ENCODE measurements at regions not wholly inside any gene's neighbourhood (a gene's known extent, or its start where the extent isn't known, plus 50 kb on each side); places are given as distances from the start of the nearest gene placed in this dataset.

DNA sequence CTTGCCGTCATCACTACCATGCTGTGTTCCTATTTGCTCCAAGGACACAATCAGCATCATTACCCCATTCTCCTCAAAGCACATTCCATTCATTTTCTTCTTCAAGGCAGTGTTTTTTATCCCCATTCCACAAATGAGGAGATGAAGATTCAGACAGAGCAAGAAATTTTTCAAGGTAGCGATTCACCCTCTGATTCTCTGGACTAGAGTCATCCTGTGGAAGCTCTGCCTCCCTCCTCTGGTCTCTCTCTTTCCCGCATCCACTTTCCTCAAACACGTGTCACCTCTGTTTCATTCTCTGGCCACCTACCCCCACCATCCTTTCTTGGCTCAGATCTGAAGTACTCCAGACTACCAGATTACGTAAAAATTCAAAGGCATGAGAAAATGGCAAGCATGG is 297.9 kb downstream of the SOX11 start:
- no peak for DNase-seq (ENCODE audit: low read depth)

DNA sequence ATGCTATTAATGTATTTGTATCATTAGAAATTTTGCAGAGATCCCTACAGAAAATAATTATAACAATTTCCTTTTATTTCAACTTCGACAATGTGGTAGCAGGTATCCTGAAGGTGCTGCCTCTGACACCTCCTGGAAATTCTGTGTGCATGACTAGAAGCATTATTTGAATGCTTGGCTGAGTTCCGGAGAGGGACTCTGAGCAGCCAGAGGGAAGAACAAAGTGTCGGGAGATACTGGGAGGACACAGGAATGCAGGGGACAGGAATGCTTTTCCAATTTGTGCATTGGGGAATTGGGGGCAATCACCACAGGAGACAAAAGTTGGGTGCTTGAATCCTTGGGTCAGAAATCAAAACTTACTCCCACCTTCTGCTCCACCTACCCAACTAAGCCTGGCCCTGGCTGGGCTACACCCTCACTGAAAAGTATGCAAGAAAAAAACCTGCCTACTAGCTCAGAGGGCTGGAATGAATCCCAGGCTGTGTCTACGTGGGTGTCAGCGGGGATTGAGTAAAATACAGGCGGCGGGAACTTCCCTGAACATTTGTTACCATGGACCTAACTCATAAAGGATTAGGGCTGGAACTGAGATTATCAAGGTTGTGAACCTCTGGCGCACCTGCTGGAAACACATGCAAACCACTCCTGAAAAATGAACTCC is 299.3 kb downstream of the SOX11 start:
- no peak for DNase-seq (ENCODE audit: low read depth)

- no peak for DNase-seq (ENCODE audit: low read depth)
Measured at GRCh38 chr2:5995832-5996231, 303.6 kb downstream of the SOX11 start.

DNA sequence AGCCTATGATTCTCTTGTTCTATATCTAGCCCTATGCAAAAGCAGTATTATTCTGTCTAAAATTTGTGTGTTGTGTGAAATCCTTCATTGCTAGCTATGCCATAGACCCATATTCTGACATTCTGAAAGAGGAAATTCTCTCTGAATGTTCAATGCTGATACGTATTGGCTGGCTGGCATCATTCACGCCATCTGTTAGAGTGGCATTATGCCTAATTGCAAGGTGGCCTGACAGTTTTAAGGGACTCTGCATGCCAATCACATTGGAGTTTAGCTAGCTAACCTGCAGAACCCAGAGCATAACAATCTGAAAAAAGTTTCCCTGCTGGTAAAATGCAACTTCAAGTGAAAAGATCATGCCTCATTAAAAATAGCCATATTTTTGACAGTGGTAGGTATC is 316.0 kb downstream of the SOX11 start:
- DNase-seq (ENCODE audit: low read depth): no peak

- no peak for DNase-seq (ENCODE audit: low read depth)
Measured at GRCh38 chr2:6008726-6009125, 316.5 kb downstream of the SOX11 start.

DNA sequence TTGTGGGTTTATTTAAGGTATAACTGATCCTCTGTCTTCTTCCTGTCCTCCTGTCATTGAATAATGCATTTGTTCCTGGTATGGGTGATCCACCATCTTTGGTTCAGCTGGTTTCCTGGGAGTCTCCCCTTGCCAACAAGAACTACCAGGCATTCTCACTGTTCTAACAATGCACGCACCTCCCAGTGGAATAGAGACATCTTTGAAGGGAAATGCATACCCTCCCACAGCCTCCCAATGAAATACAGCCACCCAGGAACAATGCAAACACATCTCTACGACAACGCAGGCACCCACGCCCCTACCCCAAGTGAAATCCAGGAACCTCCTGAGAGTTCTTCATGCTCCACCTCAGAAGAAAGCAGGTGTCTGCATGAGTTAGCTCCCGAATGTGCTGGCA is 318.0 kb downstream of the SOX11 start:
- no peak for DNase-seq (ENCODE audit: low read depth)

DNA sequence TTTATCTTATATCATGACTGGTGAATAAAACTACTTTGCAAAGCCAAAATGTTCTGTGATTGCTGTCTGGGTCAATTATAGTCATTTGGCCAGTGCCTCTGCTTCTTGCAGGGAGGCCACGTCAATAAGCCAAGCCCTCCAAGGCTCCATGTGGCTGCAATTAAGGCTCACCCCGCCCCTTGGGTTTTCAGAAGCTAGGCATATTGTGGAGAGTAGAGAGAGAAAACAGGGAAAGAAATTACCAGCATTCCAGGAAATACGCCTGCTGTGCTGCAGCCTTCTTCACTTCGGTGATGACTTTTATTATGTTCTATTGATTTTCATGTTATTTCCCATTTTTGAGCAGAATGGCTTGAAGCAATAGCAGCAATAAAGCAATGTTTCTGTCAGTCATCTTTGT is 319.7 kb downstream of the SOX11 start:
- no peak for DNase-seq (ENCODE audit: low read depth)

DNA sequence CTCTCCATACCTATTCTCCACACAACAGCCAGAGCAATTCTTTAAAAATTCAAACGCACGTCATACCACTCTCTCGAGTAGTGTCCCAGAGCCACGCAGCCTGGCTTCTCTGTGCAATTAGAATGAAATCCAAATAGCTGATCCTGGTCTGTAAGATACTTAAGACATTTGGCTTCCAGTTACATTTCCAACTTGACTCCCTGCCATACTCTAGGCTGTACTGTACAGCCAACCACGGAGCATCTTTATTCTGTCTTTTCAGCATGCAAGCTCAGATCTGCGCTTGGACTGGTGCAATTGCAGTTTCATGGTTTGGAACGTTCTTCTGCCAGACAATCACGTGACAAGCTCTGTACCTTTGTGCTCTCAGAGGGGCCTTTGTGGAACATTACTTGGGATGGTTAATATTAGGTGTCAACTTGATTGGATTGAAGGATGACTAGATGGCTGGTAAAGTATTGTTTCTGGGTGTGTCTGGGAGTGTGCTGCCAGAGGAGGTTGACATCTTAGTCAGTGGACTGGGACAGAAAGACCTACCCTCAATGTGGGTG is 325.6 kb downstream of the SOX11 start:
- no peak for DNase-seq (ENCODE audit: low read depth)

- no peak for DNase-seq (ENCODE audit: low read depth)
Measured at GRCh38 chr2:6024229-6024628, 332.0 kb downstream of the SOX11 start.

- no peak for DNase-seq (ENCODE audit: low read depth)
Measured at GRCh38 chr2:6024784-6025183, 332.6 kb downstream of the SOX11 start.

- no peak for DNase-seq (ENCODE audit: low read depth)
Measured at GRCh38 chr2:6025391-6025790, 333.2 kb downstream of the SOX11 start.

DNA sequence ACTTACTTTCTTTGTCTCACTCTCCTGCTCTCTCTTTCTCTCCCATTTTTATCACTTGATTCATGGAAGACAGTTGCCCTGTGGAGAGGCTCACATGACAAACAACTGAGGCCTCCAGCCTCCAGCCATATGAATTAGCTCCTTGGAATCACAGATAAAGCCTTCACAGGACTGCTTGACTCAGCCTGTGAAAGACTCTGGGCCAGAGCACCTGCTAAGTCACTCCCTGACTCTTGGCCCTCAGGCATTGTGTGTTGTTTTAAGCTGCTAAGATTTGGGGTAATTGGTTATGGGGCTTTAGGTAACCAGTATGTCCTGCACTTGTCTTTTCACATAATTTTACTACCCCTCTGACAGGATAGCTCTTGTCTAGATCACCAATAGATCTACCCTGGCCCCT is 334.9 kb downstream of the SOX11 start:
- no peak for DNase-seq (ENCODE audit: low read depth)

GRCh38 chr2:6031200-6031867 is 339.1 kb downstream of the SOX11 start:
- DNase-seq (ENCODE audit: low read depth): no peak

GRCh38 chr2:6036211-6036610 is 344.0 kb downstream of the SOX11 start:
- no peak for DNase-seq (ENCODE audit: low read depth)

GRCh38 chr2:6043238-6043637 is 351.1 kb downstream of the SOX11 start:
- DNase-seq (ENCODE audit: low read depth): no peak

- no peak for DNase-seq (ENCODE audit: low read depth)
Measured at GRCh38 chr2:6052649-6053048, 360.5 kb downstream of the SOX11 start.

DNA sequence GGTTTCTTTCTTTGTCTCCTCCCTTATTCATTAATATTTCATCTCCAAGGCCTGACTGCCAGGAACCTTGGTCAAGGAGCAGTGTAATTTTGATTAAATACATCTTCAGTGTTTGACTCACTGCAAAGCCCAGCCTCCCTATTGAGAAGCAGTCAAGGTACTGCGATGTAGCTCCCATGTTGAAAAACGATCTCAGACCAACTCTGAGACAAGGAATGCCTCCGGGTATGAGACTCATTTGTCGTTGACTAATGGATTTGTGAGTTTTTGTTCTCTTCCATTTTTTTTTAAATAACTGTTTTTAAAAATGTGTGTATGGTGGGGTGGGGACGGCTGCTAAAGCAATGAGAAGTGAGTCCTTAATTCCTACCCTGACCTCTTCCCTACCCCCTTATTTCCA is 361.6 kb downstream of the SOX11 start:
- no peak for DNase-seq (ENCODE audit: low read depth)

GRCh38 chr2:6054161-6054671 is 362.0 kb downstream of the SOX11 start:
- no peak for DNase-seq (ENCODE audit: low read depth)

DNA sequence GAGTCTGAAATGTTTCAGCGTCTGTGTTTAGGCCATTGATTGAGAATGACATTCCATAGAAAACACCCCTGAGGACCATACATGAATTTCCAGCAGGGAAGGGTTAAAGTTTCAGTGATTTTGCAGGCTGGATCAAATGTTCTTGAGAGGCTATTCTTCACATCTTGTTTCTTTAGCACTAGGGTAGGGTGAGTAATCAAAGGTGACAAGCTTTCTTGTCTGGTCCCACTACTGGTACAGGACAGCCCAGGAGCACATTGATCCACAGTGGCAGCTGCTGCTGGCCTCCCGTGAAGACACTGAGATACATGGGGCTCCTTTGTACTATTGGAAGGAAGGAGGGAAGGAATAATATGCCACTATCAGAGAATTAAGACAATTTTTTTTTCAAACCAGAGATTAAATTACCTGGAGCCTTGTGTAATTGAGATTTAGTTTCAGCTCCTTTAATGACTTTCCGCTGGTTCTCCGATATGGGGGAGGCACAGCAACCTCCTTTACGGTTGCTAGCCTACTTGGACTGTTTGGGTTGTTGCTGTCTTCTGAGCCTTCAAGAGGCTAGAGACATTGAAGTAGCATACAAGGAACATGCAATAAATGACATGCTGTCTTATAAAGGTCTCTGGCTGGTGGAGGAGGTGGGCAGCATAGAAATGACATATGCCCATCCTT is 368.9 kb downstream of the SOX11 start:
- no peak for DNase-seq (ENCODE audit: low read depth)

GRCh38 chr2:6064757-6065156 is 372.6 kb downstream of the SOX11 start:
- DNase-seq (ENCODE audit: low read depth): no peak

DNA sequence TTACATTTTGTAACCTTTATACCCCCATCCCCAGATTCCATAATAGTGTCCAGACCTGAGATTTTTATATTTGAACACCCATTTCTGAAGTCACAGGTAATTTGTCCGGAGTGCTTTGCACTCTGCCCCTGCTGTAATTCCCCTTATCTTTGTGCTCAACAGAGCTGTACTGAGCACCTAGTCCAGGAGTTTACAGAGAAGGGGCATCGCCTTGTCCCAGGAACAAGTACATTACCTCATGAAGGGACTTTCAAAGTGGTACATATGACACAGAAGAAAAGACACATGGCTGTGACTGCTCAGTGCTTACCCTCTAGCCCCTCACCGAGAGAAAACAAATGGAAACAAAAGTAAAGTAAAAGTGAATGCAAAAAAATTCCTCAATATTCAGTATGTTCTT is 373.5 kb downstream of the SOX11 start:
- DNase-seq (ENCODE audit: low read depth): no peak

DNA sequence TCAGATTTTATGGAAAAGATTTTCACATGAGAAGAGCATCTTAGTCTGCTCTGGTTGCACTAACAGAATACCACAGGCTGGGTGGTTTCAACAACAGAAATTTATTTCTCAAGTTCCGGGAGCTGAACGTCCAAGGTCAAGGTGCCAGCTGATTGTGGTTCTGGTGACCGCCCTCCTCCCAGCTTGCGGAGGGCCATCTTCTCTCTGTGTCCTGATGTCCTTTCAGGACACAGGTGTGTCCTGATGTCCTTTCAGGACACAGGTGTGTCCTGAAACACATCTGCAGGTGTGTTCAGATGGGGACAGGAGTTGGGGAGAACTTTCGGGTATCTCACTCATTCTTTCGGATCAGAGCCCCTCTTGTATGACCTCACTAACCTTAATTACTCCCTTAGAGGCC is 374.9 kb downstream of the SOX11 start:
- no peak for DNase-seq (ENCODE audit: low read depth)

- no peak for DNase-seq (ENCODE audit: low read depth)
Measured at GRCh38 chr2:6067806-6068205, 375.6 kb downstream of the SOX11 start.

All from stimulated activated CD8-positive, alpha-beta memory T cell treated with anti-CD3 and anti-CD28 coated beads, Interleukin-15, amount 100 ng/mL, for 1 hour (primary cell).